NK-92 (cell line): ENCODE measurements at regions not wholly inside any gene's neighbourhood (a gene's known extent, or its start where the extent isn't known, plus 50 kb on each side); places are given as distances from the start of the nearest gene placed in this dataset.

Source experiments
- DNase-seq: peaks from one replicate; lab custom pipeline; 2025; ENCODE audit not compliant: unreplicated experiment; lab: John Stamatoyannopoulos, UW

DNA sequence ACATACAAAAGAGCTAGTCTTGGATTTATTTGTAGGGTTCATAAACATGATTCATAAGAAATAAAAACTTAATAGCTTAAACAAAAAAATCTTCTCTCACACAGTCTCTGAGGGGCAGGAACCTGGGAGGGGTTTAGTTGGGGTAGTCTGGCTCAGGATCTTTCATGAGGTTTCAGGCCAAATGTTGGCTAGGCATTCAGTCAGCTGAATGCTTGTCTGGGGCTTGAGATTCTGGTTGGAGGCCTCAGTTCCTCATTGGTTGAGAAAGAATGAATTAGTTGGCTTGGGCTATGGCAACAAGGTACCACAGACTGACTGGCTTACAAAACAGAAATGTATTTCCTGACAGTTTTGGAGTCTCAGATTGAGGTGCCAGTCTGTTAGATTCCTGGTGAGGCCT, 74.3 kb downstream of the ANKRD7 start:
- DNase-seq, result no peak

DNA sequence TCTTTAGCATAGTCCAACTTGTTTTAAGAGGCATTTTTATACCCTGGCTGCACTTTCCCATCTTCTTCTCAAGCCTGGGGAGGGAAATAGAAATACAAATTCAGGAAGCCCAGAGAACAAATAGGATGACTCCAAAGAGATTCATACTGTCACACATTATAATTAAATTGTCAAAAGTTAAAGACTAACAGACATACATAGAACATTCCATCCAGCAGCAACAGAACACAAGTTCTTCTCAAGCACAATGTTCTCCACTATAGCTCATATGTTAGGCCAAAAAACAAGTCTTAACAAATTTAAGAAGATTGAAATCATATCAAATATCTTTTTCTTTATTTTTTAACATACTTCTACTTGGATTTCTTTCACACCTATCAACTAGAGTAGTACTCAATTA, 75.7 kb downstream of the ANKRD7 start:
- DNase-seq, result no peak

- DNase-seq, result no peak
Observed at GRCh38 chr7:118304100-118304499, 79.6 kb downstream of the ANKRD7 start.

GRCh38 chr7:118305671-118306070, 81.2 kb downstream of the ANKRD7 start:
- DNase-seq, result no peak

DNA sequence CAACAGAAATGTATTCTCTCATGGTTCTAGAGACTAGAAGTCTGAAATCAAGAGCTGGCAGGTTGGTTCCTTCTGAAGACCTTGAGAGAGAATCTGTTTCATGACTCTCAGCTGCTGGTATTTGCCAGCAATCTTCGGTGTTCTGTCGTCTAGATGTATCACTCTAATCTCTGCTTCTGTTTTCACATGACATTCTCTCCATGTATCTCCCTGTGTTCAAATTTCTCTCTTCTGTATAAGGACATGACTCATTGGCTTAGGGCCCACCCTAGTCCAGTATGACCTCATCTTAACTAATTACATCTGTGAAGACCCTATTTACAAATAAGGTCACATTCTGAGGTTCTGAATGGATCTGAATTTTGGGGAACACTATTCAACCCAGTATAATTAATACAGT, 82.3 kb downstream of the ANKRD7 start:
- DNase-seq, result no peak

- DNase-seq, result no peak
Observed at GRCh38 chr7:118311121-118311836, 86.8 kb downstream of the ANKRD7 start.

DNA sequence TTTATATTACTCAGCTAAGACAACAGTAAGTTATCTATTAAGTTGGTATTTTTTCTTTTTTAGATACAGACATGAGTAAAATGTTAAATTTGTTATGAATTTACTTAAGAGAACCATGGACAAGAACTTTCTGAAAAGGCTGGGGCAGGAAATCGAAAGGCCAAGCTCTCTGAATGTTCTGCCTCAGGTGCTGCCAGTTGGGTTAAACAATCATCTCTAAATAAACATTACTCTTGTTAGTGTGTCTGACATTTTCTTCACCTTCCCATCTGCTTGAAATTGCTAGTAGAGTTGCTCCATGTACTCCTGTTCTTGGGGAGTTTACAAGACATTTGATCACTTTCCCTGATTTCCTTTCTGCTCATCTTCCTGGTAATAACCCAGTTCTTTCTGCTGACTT, 87.5 kb downstream of the ANKRD7 start:
- DNase-seq, result no peak

DNA sequence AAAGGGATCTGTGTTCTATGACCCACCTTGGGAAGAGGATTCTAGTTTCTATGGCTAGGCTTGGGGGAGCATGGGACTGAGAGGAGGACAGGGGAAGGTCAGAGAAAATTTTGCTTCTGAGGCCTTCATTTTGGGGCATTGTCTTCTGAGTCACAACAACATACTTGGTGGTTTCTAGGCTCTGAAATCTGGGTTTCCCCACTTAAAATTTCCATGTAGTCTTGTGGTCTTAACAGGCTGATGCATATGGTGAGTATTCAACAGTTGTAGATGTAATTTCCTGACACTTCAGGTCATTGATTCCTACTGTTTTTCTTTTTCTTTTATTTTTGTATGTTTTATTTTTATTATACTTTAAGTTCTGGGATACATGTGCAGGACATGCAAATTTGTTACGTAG, 88.5 kb downstream of the ANKRD7 start:
- no peak for DNase-seq

DNA sequence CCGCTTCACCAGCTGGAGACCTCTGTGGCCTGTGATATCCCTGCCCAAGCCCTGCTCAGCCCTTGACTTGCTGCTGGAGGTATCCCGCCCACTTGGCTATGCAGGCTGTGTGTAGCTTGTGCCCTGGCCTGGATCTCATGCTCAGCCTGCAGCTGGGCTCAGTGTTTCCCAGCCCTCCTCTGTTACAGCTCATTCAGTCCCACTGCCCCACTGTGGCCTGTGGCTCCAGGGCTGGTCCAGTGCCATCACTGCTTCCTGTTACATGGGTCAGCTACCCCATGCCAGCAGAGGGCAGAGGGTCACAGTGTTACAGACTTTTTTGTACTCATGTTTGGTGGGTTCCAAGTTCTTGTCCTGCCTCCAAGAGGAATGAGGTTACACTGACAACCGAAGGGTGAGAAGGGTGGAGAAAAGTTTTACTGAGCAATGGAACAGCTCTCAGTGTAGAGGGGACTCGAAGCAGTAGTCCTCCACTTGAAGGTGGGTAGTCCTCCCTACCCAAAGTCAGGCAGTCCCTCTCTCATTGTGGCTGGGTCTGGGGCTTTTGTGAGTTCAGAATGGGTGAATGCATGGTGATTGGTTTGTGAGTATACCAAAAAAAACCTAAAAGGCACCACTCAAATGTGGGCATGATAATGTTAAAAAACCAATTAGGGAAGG, 100.4 kb downstream of the ANKRD7 start:
- no peak for DNase-seq

DNA sequence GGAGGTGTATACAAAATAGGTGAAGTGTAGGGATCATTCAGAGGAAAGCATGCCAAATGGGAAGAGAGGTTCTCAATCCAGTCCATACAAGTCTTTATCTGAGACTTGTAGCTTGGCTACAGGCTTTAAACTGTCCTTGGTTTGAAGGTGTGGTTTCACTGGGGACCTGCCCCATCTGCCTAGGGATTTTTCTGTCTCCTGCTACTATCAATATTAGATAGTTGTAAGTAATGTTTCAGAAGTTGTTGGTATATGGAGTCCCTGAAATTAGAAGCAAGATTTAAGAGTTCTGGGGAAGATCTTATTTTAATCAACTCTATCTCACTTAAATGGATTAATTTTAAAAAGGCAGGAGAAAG, 100.9 kb downstream of the ANKRD7 start:
- DNase-seq, result no peak

DNA sequence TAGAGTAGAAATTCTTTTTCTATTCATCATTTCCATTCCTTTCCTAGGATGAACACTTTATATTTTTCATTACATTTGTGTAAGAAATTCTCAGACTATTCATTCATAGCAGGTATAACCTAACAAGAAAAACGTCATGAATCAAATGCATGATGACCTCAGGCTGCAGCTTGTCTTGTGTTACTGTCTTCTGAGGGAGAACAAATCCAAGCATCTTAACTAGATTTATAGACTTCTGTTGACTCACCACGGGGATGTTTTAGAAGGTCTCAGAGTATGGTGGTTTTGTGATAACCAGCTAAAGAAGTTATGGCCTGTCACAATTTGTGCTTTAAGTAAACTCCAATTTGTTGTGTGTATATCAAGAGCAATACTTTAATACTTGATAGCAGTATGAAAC, 102.7 kb downstream of the ANKRD7 start:
- no peak for DNase-seq

GRCh38 chr7:118328505-118329211, 104.2 kb downstream of the ANKRD7 start:
- no peak for DNase-seq

DNA sequence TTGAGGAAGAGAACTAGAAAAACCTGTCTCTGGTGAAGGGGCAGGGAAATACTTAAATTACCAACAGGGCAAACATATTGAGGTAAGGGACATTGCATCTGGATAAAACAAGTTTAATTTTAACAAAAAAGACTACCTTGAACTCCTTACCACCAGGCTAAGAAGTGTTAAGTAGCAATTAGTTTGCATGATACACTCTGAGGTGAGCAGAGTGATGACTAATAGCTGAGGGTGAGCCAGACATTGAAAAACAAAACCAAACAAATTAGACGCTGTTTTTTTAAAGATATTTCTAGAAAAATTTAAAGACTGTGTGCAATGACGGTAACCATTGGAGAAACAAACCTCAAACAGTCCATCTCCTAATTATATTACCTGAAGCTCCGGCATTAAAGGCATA, 105.9 kb downstream of the ANKRD7 start:
- DNase-seq, result no peak

GRCh38 chr7:118346748-118347147, 122.2 kb downstream of the ANKRD7 start:
- no peak for DNase-seq

DNA sequence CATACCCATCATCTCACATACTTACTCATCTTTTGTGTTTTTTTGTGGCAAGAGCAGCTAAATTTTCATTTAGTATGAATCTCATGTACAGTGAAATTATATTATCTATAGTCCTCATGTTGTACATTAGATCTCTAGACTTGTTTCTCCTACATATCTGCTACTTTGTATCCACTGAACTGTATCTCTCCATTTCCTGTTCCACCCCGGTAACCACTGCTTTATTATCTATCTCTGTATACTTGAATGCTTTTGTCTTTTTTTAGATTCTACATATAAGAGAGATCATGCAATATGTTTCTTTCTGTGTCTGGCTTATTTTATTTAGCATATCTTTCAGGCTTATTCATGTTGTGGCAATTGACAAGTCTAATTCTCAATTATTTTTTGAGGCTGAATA, 125.1 kb downstream of the ANKRD7 start:
- no peak for DNase-seq

DNA sequence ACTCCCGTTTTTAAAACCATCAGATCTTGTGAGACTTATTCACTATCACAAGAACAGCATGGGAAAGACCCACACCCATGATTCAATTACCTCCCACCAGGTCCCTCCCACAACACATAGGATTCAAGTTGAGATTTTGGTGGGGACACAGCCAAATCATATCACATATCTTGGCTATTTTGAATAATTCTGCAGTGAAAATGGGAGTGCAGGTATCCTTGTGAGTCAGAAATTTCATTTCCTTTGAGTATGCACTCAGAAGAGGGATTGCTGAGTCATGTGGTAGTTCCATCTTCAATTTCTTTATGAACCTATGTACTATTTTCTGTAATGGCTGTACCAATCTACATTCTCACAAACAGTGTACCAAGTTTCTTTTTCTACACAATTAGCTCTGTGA, 125.8 kb downstream of the ANKRD7 start:
- DNase-seq, result no peak

- DNase-seq, result no peak
Observed at GRCh38 chr7:118352867-118353453, 128.5 kb downstream of the ANKRD7 start.

DNA sequence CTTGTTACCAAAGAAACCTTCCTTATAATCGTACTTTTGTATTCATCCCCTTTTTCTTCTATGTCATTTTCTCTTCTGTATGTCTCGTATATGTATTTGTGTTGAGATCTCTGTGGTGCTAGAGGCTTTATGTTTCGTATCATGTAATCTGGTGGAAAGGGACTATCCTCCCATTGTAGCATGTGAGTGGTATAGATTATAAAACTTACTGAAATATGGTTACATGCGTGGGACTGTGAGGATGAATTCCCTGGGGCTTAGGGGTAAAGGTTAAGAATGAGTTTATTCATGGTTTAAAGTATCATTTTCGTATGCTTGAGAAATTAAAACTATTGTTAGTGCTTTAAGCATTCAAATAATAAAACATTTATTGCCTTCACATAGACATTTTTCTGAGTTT, 141.9 kb downstream of the ANKRD7 start:
- DNase-seq, result no peak

DNA sequence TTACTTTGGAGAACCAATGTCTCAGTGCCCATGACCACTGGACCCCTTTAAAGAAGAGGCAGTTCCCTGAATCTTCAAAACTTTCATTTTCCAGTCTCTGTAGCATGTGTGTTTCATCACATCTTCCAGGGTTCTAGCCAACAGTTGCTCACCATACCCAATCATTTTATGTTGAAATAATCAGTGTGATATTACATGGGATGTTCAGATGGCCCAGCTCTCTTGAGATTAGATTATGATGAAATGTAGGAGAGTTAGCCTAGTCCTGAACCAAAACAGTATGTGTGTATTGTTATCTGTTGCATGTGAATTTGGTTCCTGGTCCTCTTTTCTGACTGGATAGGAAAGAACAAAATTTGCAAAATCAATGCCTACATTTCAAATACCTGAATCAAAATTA, 144.5 kb downstream of the ANKRD7 start:
- no peak for DNase-seq

DNA sequence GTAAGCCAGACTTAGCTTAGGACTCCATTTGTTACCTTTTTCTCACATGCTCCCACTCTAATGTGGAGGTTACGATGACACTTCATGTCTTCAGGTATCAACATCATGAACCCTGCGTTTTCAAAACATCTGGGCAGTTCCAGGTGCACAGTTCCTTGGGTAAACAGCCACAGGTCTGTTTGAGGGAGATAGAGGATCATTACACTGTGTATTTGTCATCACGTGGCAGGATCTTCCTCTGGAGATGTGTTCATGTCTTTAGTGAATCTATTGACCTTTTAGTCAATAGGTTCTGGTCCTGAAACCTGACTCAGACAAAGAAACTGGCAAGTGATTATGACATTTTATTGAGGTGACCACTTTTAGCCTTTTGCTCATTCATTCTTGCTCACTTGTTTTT, 145.5 kb downstream of the ANKRD7 start:
- DNase-seq, result no peak

GRCh38 chr7:118372530-118372929, 148.0 kb downstream of the ANKRD7 start:
- no peak for DNase-seq

GRCh38 chr7:118389629-118390028, 165.1 kb downstream of the ANKRD7 start:
- no peak for DNase-seq
